ENCODE measurements at regions not wholly inside any gene's neighbourhood (a gene's known extent, or its start where the extent isn't known, plus 50 kb on each side); places are given as distances from the start of the nearest gene placed in this dataset.

DNA sequence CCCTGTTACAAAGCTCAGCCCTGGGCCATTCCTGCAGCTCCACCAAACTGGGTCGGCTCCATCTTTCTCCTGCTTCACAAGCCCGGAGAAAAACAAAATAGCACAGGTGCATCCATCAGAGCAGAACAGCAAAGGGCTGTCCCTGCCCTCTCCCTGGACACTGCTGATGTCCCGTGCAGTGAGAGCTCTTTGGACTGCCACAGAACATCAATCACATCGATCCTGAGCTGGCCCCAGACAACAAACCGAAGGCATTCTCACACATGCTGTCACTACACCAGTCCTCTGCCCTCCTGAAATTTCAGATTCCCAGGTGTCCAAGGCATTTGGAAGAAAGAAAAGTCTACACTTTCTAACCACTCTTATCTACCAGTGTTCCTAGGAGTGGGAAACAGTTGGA is 427.1 kb upstream of the ZMIZ1 start:
- TF ChIP-seq EZH2 (IDR thresholded peaks at IDR 0.05; ENCODE audit: borderline replicate concordance, low read length): no peak
- TF ChIP-seq, protein P1, sequence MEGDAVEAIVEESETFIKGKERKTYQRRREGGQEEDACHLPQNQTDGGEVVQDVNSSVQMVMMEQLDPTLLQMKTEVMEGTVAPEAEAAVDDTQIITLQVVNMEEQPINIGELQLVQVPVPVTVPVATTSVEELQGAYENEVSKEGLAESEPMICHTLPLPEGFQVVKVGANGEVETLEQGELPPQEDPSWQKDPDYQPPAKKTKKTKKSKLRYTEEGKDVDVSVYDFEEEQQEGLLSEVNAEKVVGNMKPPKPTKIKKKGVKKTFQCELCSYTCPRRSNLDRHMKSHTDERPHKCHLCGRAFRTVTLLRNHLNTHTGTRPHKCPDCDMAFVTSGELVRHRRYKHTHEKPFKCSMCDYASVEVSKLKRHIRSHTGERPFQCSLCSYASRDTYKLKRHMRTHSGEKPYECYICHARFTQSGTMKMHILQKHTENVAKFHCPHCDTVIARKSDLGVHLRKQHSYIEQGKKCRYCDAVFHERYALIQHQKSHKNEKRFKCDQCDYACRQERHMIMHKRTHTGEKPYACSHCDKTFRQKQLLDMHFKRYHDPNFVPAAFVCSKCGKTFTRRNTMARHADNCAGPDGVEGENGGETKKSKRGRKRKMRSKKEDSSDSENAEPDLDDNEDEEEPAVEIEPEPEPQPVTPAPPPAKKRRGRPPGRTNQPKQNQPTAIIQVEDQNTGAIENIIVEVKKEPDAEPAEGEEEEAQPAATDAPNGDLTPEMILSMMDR (conservative IDR thresholded peaks at IDR 0.05 in 1 of 2, IDR thresholded peaks at IDR 0.05 in 1 of 2; ENCODE audit: extremely low read depth in 1 of 2, insufficient read depth in 1 of 2, low read depth in 1 of 2, low read length in 2 of 2): no peak

Measured in mammary epithelial cell (primary cell).